Urothelium cell line (cell line): ENCODE measurements at regions not wholly inside any gene's neighbourhood (a gene's known extent, or its start where the extent isn't known, plus 50 kb on each side); places are given as distances from the start of the nearest gene placed in this dataset.

Experiments used
- DNase-seq: peaks from one replicate; pipeline ENCODE4 v3.0.0; 2011; ENCODE audit warnings: low spot score, mixed read lengths
- FAIRE-seq: peaks from 2 replicates; lab custom pipeline; 2011; peaks lifted over from hg19 to GRCh38; lab: Jason Lieb, UNC

GRCh38 chr2:120563616-120564015 is 172.1 kb upstream of the GLI2 start:
- DNase-seq, result no peak
- peak; percentile 37 for FAIRE-seq

GRCh38 chr2:120564213-120565094 is 171.2 kb upstream of the GLI2 start:
- DNase-seq (no peak), FAIRE-seq (peak; percentile 20)

- DNase-seq (no peak), FAIRE-seq (no peak)
These were observed 170.6 kb upstream of the GLI2 start for GRCh38 chr2:120565095-120565460.

GRCh38 chr2:120565929-120566328 is 169.7 kb upstream of the GLI2 start:
- no peak for FAIRE-seq
- DNase-seq, result no peak

GRCh38 chr2:120566331-120567035 is 169.2 kb upstream of the GLI2 start:
- FAIRE-seq (peak; percentile 32), DNase-seq (no peak)

GRCh38 chr2:120567128-120567527 is 168.5 kb upstream of the GLI2 start:
- DNase-seq (no peak), FAIRE-seq (peak; percentile 88)

- FAIRE-seq (no peak), DNase-seq (no peak)
These were observed 167.3 kb upstream of the GLI2 start for GRCh38 chr2:120568089-120568974.

GRCh38 chr2:120568975-120569268 is 166.7 kb upstream of the GLI2 start:
- no peak for FAIRE-seq
- DNase-seq, result no peak

- FAIRE-seq (no peak), DNase-seq (no peak)
These were observed 165.7 kb upstream of the GLI2 start for GRCh38 chr2:120570001-120570400.

- DNase-seq (no peak), FAIRE-seq (peak; percentile 27)
These were observed 165.1 kb upstream of the GLI2 start for GRCh38 chr2:120570546-120570945.

GRCh38 chr2:120571015-120571728 is 164.5 kb upstream of the GLI2 start:
- DNase-seq, result no peak
- FAIRE-seq, result no peak

GRCh38 chr2:120572226-120572625 is 163.4 kb upstream of the GLI2 start:
- no peak for FAIRE-seq
- no peak for DNase-seq

- peak; percentile 5 for FAIRE-seq
These were observed 161.0 kb upstream of the GLI2 start for GRCh38 chr2:120574620-120575019.

GRCh38 chr2:120575966-120576365 is 159.7 kb upstream of the GLI2 start:
- FAIRE-seq (no peak), DNase-seq (no peak)

More at GRCh38 chr2:120574620-120575019, 161.0 kb upstream of the GLI2 start:
- DNase-seq, result no peak

GRCh38 chr2:120576509-120577474 is 158.9 kb upstream of the GLI2 start:
- DNase-seq, result no peak
- FAIRE-seq, result no peak

GRCh38 chr2:120577721-120578295 is 157.9 kb upstream of the GLI2 start:
- no peak for FAIRE-seq

GRCh38 chr2:120578576-120579352 is 156.9 kb upstream of the GLI2 start:
- FAIRE-seq, result peak; percentile 66
- no peak for DNase-seq

More at GRCh38 chr2:120577721-120578295, 157.9 kb upstream of the GLI2 start:
- DNase-seq, result no peak

GRCh38 chr2:120579916-120580685 is 155.6 kb upstream of the GLI2 start:
- FAIRE-seq, result no peak
- no peak for DNase-seq
